B cell (primary cell): ENCODE measurements at regions not wholly inside any gene's neighbourhood (a gene's known extent, or its start where the extent isn't known, plus 50 kb on each side); places are given as distances from the start of the nearest gene placed in this dataset.

Experiments used
- ATAC-seq: fragments of 200-7000 bp; cut with Tn5 transposase; one replicate; pipeline ENCODE4 v1.10.0; 2021; ENCODE audit warnings: low read depth, mild to moderate bottlenecking, moderate number of reproducible peaks, moderate library complexity
- CTCF ChIA-PET: fragments of 350-600 bp; sonication (Branson Sonifier 250); formaldehyde crosslinking; loops from one replicate; lab custom pipeline; 2021; ENCODE audit warnings: antibody characterized with exemption, inconsistent platforms; lab: Charles Lee
- POLR2A ChIA-PET: fragments of 350-600 bp; sonication (Branson Sonifier 250); formaldehyde crosslinking; loops from one replicate; lab custom pipeline; 2021; ENCODE audit warnings: antibody characterized with exemption; lab: Charles Lee
- DNase-seq: peaks from one replicate; pipeline ENCODE4 v3.0.0; 2013
- H2AFZ ChIP-seq: 2 replicates; pipeline ENCODE4 v1.6.1; 2012; ENCODE audit warnings: mild to moderate bottlenecking, low read depth, low read length; ENCODE audit not compliant: insufficient read depth, poor library complexity, severe bottlenecking
- H3K27ac ChIP-seq, 2 donors: 1 replicate in 1 of 2; 2 replicates in 1 of 2; pipeline ENCODE4 v1.5.1; 2012 to 2013; ENCODE audit warnings: low read length in 2 of 2, mild to moderate bottlenecking in 2 of 2, moderate library complexity in 1 of 2
- H3K27me3 ChIP-seq, 4 experiments: fragments of 200-600 bp in 1 of 4; sonication (generic) in 1 of 4; replicated peaks in 1 of 4; 1 replicate in 2 of 4; 2 replicates in 2 of 4; pipeline versions ENCODE4 v1.6.1 to v1.7.0; 2013 to 2016; ENCODE audit warnings: low read length in 3 of 4, mild to moderate bottlenecking in 2 of 4, mixed read lengths in 1 of 4, moderate library complexity in 1 of 4; ENCODE audit not compliant: insufficient read depth in 4 of 4, control insufficient read depth in 3 of 4; ENCODE audit errors: control extremely low read depth in 1 of 4
- H3K36me3 ChIP-seq, 2 experiments: replicated peaks in 1 of 2; 1 replicate in 1 of 2; 2 replicates in 1 of 2; pipeline versions ENCODE4 v1.6.1 to v1.7.1; 2013; ENCODE audit warnings: low read length in 1 of 2; ENCODE audit not compliant: insufficient read depth in 2 of 2, control insufficient read depth in 1 of 2; ENCODE audit errors: control extremely low read depth in 1 of 2, extremely low read depth in 1 of 2
- H3K4me1 ChIP-seq, 2 donors: fragments of 200-600 bp in 1 of 2; sonication (generic) in 1 of 2; 1 replicate in 1 of 2; 2 replicates in 1 of 2; pipeline versions ENCODE4 v1.5.1 to v1.6.1; 2013 to 2017; ENCODE audit warnings: low read length in 2 of 2; ENCODE audit not compliant: control insufficient read depth in 2 of 2, insufficient read depth in 2 of 2
- H3K4me2 ChIP-seq: replicated peaks from 2 replicates; pipeline ENCODE3; 2012; ENCODE audit warnings: mild to moderate bottlenecking, low read depth, low read length; ENCODE audit not compliant: poor library complexity, severe bottlenecking
- H3K4me3 ChIP-seq, 5 experiments: fragments of 200-600 bp in 1 of 5; sonication (generic) in 1 of 5; 1 replicate in 3 of 5; 2 replicates in 2 of 5; pipeline versions ENCODE4 v1.5.1 to v1.7.0; 2011 to 2016; ENCODE audit warnings: low read length in 4 of 5, mild to moderate bottlenecking in 4 of 5, low read depth in 2 of 5, control low read depth in 1 of 5, moderate library complexity in 1 of 5; ENCODE audit not compliant: insufficient read depth in 1 of 5; ENCODE audit errors: control extremely low read depth in 1 of 5, extremely low read depth in 1 of 5
- H3K79me2 ChIP-seq: fragments of 200-600 bp; sonication (generic); one replicate; pipeline ENCODE4 v1.6.0; 2016; ENCODE audit warnings: low read length; ENCODE audit not compliant: control insufficient read depth, insufficient read depth
- H3K9ac ChIP-seq: fragments of 200-600 bp; sonication (generic); 2 replicates; pipeline ENCODE4 v1.6.1; 2017; ENCODE audit warnings: mild to moderate bottlenecking, low read length, moderate library complexity
- H3K9me3 ChIP-seq, 3 donors: one replicate each; pipeline versions ENCODE4 v1.6.1 to v1.7.1; 2013; ENCODE audit warnings: low read length in 2 of 3; ENCODE audit not compliant: control insufficient read depth in 2 of 3, insufficient read depth in 1 of 3; ENCODE audit errors: control extremely low read depth in 1 of 3
- H4K20me1 ChIP-seq: 2 replicates; pipeline ENCODE4 v1.6.0; 2012; ENCODE audit warnings: mild to moderate bottlenecking, low read length; ENCODE audit not compliant: insufficient read depth, control insufficient read depth, poor library complexity, severe bottlenecking
- H3K27ac Mint-ChIP-seq: one replicate; pipeline ENCODE4 v1.8.0; 2021; ENCODE audit warnings: mixed read lengths
- H3K27me3 Mint-ChIP-seq: one replicate; pipeline ENCODE4 v1.8.0; 2021; ENCODE audit warnings: mixed read lengths
- H3K4me1 Mint-ChIP-seq: one replicate; pipeline ENCODE4 v1.8.0; 2021; ENCODE audit warnings: mixed read lengths
- H3K4me3 Mint-ChIP-seq: one replicate; pipeline ENCODE4 v1.8.0; 2021; ENCODE audit warnings: mixed read lengths
- H3K9me3 Mint-ChIP-seq: one replicate; pipeline ENCODE4 v1.8.0; 2022; ENCODE audit warnings: mixed read lengths; ENCODE audit not compliant: insufficient read depth
- CTCF ChIP-seq: fragments of 200-600 bp; IDR thresholded peaks from one replicate; pipeline ENCODE4 v1.8.0; 2022; ENCODE audit warnings: antibody characterized with exemption, mild to moderate bottlenecking
- EZH2 ChIP-seq: IDR thresholded peaks from 2 replicates; pipeline ENCODE4 v1.6.1; 2012; ENCODE audit warnings: borderline replicate concordance, low read depth, mild to moderate bottlenecking, moderate library complexity, low read length; ENCODE audit not compliant: insufficient read depth, poor library complexity, severe bottlenecking
- WGBS: methylation state at CpG from one replicate; pipeline ENCODE4 v1.1.5; 2013; ENCODE audit warnings: missing lambda C conversion rate; ENCODE audit not compliant: insufficient coverage; 5-methylcytosine and 5-hydroxymethylcytosine counted together
- intact Hi-C: fragments of 100-400 bp; cut with micrococcal nuclease; formaldehyde crosslinking; loops from one replicate; pipeline ENCODE4 v1.10.0; 2022

DNA sequence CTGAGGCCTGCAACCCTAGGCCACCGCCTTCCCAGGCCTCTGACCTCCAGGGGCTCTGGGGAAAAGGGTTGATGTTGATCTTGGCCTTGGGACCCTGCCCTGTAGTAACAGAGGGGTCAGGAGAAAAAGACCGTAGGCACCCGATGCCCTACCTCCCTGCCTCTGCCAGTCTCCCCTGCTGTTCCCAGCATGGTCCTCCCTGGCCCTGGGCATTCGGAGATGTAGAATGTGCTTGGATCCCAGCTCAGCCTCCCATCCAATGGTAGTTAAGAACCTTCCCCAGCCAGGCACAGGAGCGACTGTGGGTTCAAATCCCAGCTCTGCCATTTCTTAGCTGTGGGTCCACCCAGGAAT, 72.0 kb upstream of the TARDBP start:
- ChIA-PET POLR2A (no interaction called here), CTCF (no interaction called here)
- H3K79me2 ChIP-seq = no peaks in the 10 kb centered on the region
- Mint-ChIP-seq H3K9me3 (no peaks in the 10 kb centered on the region), H3K4me3 (no peak overlapping the region), H3K27ac (no peak overlapping the region), H3K4me1 (peaks cover 8% of the 10 kb centered on the region), H3K27me3 (peaks cover 42% of the 10 kb centered on the region)
- H3K36me3 ChIP-seq = no peaks in the 10 kb centered on the region
- intact Hi-C loops = loop anchor here (5.0 kb wide), 1 partner anchor 248 kb away; no protein-coding TSS in a partner anchor
- no peaks in the 10 kb centered on the region for H4K20me1 ChIP-seq
- peaks cover 0 to 31% (median 12%) of the 10 kb centered on the region in 4 experiments for H3K27me3 ChIP-seq
- H2AFZ ChIP-seq = peak overlapping the region; percentile 73
- H3K27ac ChIP-seq = no peak overlapping the region
- no peaks in the 10 kb centered on the region for H3K9me3 ChIP-seq
- WGBS = 64% methylated on average over 3 of the region's 5 CpGs
- H3K4me1 ChIP-seq = peaks cover 7 to 16% of the 10 kb centered on the region in 2 donors
- no peak for TF ChIP-seq CTCF
- no peak for TF ChIP-seq EZH2
- no peak for DNase-seq
- H3K9ac ChIP-seq = no peak overlapping the region
- no peak overlapping the region for H3K4me3 ChIP-seq
- no peak for ATAC-seq
- peak overlapping the region; percentile 54 for H3K4me2 ChIP-seq

DNA sequence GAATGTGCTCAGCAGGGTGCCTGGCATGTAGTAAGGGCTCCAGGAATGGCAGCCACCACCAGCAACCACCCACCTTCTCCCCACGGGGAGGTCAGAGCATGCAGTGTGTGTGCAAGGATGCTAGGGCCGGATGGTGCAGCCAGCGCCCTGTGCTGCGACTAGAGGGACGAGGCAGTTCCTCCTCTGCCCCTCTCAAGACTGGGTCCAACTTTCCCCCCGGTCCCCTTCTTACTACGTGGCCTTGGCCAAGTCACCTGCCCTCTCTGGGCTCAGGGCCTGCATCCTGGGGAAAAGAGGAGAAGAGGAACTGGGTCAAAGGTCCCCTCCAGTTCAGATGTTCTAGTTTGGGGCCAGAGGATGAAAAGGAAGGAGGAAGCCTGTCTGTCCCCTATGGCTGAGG, 71.6 kb upstream of the TARDBP start:
- Histone ChIP-seq H4K20me1 (no peaks in the 10 kb centered on the region), H3K36me3 (no peaks in the 10 kb centered on the region), H3K4me2 (peak overlapping the region; percentile 54), H3K27ac (no peak overlapping the region), H3K9ac (no peak overlapping the region), H3K9me3 (no peaks in the 10 kb centered on the region), H3K79me2 (no peaks in the 10 kb centered on the region), H2AFZ (no peak overlapping the region), H3K27me3 (peaks cover 0 to 31% (median 12%) of the 10 kb centered on the region in 4 experiments), H3K4me1 (peaks cover 7 to 16% of the 10 kb centered on the region in 2 donors), H3K4me3 (no peak overlapping the region)
- peaks cover 46% of the 10 kb centered on the region for H3K27me3 Mint-ChIP-seq
- ChIA-PET CTCF (no interaction called here), POLR2A (no interaction called here)
- DNase-seq (no peak), ATAC-seq (no peak)
- intact Hi-C loops = loop anchor here (5.0 kb wide), 1 partner anchor 249 kb away; no protein-coding TSS in a partner anchor
- peaks cover 8% of the 10 kb centered on the region for H3K4me1 Mint-ChIP-seq
- H3K9me3 Mint-ChIP-seq = no peaks in the 10 kb centered on the region
- TF ChIP-seq CTCF = no peak
- no peak for TF ChIP-seq EZH2
- no peak overlapping the region for H3K27ac Mint-ChIP-seq
- WGBS = no CpG with 5 or more reads among the region's 7 CpGs
- H3K4me3 Mint-ChIP-seq = no peak overlapping the region
